AG04449 (cell line): ENCODE measurements at regions not wholly inside any gene's neighbourhood (a gene's known extent, or its start where the extent isn't known, plus 50 kb on each side); places are given as distances from the start of the nearest gene placed in this dataset.

Experiments used
- CTCF ChIA-PET: fragments of 350-600 bp; formaldehyde crosslinking; extraction: SDS; loops from one replicate; lab custom pipeline; 2021; ENCODE audit warnings: antibody characterized with exemption; lab: Yijun Ruan, JAX
- POLR2A ChIA-PET: fragments of 400-600, 350-600 bp; formaldehyde crosslinking; extraction: SDS; loops from one replicate; lab custom pipeline; 2020; ENCODE audit warnings: antibody characterized with exemption, inconsistent platforms; lab: Yijun Ruan, JAX
- DNase-seq: peaks from one replicate; pipeline ENCODE4 v3.0.0-alpha.2; 2010; ENCODE audit warnings: low read depth, low spot score
- H3K4me3 ChIP-seq: 2 replicates; pipeline ENCODE4 v1.5.1; 2011; ENCODE audit warnings: low read depth, mild to moderate bottlenecking, control low read depth, low read length
- CTCF ChIP-seq: IDR thresholded peaks from one replicate; pipeline ENCODE4 v1.5.1; 2011; ENCODE audit warnings: mild to moderate bottlenecking, moderate library complexity, low read length, control low read depth, inconsistent platforms; ENCODE audit not compliant: insufficient read depth; ENCODE audit errors: missing control alignments

DNA sequence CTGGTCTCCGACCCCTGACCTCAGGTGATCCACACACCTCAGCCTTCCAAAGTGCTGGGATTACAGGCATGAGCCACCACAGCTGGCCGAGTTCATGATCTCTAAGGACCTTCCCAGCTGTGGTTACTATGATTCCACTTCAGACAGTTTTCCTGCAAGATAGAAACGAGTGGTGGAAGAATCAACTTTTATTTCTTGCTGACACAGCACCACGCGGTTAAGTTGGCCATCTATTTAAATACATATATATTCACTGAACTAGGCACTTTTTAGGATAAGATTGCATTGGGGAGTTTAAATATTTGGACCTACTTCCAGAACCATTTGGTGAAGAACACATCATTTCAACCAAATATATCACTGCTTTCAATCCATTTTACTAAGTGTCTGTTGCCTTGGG is 213.4 kb downstream of the TBX5 start:
- POLR2A ChIA-PET, result no interaction called here
- no peak for DNase-seq
- TF ChIP-seq CTCF, result no peak
- H3K4me3 ChIP-seq, result no peak overlapping the region
- CTCF ChIA-PET, result no interaction called here

GRCh38 chr12:114192013-114192412 is 213.9 kb downstream of the TBX5 start:
- no peak overlapping the region for H3K4me3 ChIP-seq
- ChIA-PET POLR2A (no interaction called here), CTCF (no interaction called here)
- DNase-seq, result no peak
- TF ChIP-seq CTCF, result no peak

DNA sequence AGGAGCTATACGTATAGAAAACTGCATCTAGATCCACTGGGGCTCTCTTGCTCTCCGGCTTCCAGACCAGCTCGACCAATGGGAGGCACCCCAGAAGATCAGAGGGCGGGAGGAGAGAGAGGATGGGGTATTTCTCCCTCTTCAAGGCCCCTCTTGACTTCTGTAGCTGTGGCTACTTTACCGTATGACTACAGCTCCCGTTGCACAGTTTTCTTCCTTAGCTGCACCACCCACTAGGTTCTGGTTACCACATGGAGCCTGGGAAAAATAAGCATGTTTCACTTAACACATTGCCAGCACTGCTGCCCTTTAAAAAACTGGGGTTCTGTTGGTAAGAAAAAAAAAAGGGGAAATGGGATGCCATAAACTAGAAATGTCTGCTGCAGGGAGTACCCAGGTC is 214.4 kb downstream of the TBX5 start:
- H3K4me3 ChIP-seq, result no peak overlapping the region
- no peak for DNase-seq
- ChIA-PET POLR2A (no interaction called here), CTCF (no interaction called here)
- TF ChIP-seq CTCF, result no peak

GRCh38 chr12:114190971-114191370 is 215.0 kb downstream of the TBX5 start:
- DNase-seq, result no peak
- ChIA-PET POLR2A (no interaction called here), CTCF (no interaction called here)
- H3K4me3 ChIP-seq, result no peak overlapping the region
- TF ChIP-seq CTCF, result no peak

DNA sequence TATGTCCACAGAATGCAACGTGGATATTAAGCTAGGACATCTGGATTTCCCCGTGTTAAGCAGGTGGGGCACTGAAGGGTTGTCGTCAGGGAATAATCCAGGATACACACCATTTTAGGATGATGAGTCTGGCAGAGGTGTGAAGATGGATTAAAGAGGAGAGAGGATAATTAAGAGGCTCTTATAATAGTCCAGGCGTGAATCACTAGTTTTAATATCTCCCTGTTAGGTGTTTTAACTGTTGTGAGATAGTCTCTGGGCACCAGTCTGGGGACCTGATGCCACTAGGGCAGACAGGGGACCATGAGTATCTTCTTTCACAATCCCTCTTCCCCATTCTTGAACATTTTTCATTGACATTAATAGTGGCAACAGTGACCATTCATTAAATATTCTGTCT is 216.7 kb downstream of the TBX5 start:
- no peak for TF ChIP-seq CTCF
- DNase-seq, result no peak
- no peak overlapping the region for H3K4me3 ChIP-seq
- POLR2A ChIA-PET, result no interaction called here
- CTCF ChIA-PET, result no interaction called here

DNA sequence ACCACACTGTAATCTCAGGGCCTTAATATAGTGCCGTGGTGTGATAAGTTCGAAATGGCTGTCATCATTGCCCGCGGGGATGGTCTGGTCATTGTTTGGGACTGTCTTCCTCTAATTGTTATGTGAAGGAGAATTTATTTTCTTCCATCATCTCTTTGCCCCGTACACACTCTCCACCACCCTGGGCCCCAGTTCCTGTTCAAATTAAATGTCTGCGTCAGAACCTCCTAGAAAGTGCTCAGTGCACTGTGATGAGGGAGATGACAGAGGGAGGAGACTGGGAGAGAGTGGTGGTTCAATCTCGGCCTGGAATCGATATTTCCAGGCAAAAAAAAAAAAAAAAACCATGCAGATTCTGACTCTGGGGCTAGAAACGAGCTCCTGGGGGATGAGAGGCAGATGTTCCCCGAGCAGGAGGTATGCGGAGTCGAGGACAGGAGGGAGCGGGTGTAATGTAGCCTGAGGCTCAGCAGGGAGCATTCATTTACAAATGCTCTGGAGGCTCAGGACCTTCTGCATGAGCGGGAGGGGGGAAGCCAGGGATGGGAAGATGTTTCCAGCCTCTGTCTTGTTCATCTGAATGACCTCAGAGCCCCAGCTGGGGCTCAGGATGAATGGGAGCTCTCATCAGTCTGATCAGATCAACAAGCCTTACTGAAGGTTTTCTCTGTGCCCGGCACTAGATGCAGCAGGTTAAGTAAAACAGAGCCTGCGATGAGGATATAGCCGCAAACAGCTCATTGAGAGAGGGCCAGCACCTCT is 219.5 kb downstream of the TBX5 start:
- POLR2A ChIA-PET, result no interaction called here

More for the DNA sequence above, 219.5 kb downstream of the TBX5 start:
- H3K4me3 ChIP-seq, result no peak overlapping the region
- TF ChIP-seq CTCF, result no peak
- no peak for DNase-seq
- CTCF ChIA-PET, result no interaction called here
